ENCODE measurements at regions not wholly inside any gene's neighbourhood (a gene's known extent, or its start where the extent isn't known, plus 50 kb on each side); places are given as distances from the start of the nearest gene placed in this dataset.

GRCh38 chr1:55446351-55446750, 231.2 kb upstream of the USP24 start:
- H3K27ac ChIP-seq (ENCODE audit: low read length), result 0 out of 2 replicates have a peak overlapping the region, but pooled peaks have one; percentile 1
- no peaks in the 10 kb centered on the region for H3F3A ChIP-seq (ENCODE audit: low read length, unreplicated experiment)
- H3K4me1 ChIP-seq (ENCODE audit: insufficient read depth, low read length), result peaks cover 44% of the 10 kb centered on the region

GRCh38 chr1:55445416-55445815, 230.3 kb upstream of the USP24 start:
- TF ChIP-seq CTCF (conservative IDR thresholded peaks at IDR 0.05; ENCODE audit: low read depth, low read length), result no peak
- no peak for TF ChIP-seq EZH2 (IDR thresholded peaks at IDR 0.05; ENCODE audit: low read length, unreplicated experiment)
- TF ChIP-seq EZH2phosphoT487 (IDR thresholded peaks at IDR 0.05; ENCODE audit: borderline replicate concordance, low read length), result no peak
- Histone ChIP-seq H3K4me1 (ENCODE audit: insufficient read depth, low read length) (peaks cover 44% of the 10 kb centered on the region), H4K20me1 (ENCODE audit: low read length) (no peaks in the 10 kb centered on the region), H3K9me3 (ENCODE audit: low read length) (no peaks in the 10 kb centered on the region), H3K9ac (ENCODE audit: low read length) (no peak overlapping the region), H3F3A (ENCODE audit: low read length, unreplicated experiment) (no peaks in the 10 kb centered on the region), H2AFZ (ENCODE audit: low read length) (no peak overlapping the region), H3K4me2 (ENCODE audit: low read length) (no peak overlapping the region), H3K4me3 (ENCODE audit: low read length) (no peak overlapping the region), H3K9me2 (replicated peaks; ENCODE audit: low read length) (no peaks in the 10 kb centered on the region), H3K36me3 (ENCODE audit: low read depth, low read length) (no peaks in the 10 kb centered on the region), H3K27ac (ENCODE audit: low read length) (no peak overlapping the region; the same call in 1 of the 2 replicates), H3K79me2 (ENCODE audit: low read length) (no peaks in the 10 kb centered on the region), H3K27me3 (ENCODE audit: low read length) (no peaks in the 10 kb centered on the region)
- ChIA-PET POLR2A (ENCODE audit: unreplicated experiment) (no interaction called here), CTCF (no interaction called here)
- BruUV-seq (replicated peaks), result no TSS peak
- ATAC-seq (no peak), DNase-seq (no peak)
- intact Hi-C loops (cut with micrococcal nuclease), result loop anchor here (10.0 kb wide), 1 partner anchor 161 kb away; no protein-coding TSS in a partner anchor

More at GRCh38 chr1:55446351-55446750, 231.2 kb upstream of the USP24 start:
- Histone ChIP-seq H3K9me2 (replicated peaks; ENCODE audit: low read length) (no peaks in the 10 kb centered on the region), H3K27me3 (ENCODE audit: low read length) (no peaks in the 10 kb centered on the region), H3K9me3 (ENCODE audit: low read length) (no peaks in the 10 kb centered on the region), H2AFZ (ENCODE audit: low read length) (no peak overlapping the region), H3K36me3 (ENCODE audit: low read depth, low read length) (no peaks in the 10 kb centered on the region), H3K4me2 (ENCODE audit: low read length) (no peak overlapping the region), H3K79me2 (ENCODE audit: low read length) (no peaks in the 10 kb centered on the region), H4K20me1 (ENCODE audit: low read length) (no peaks in the 10 kb centered on the region), H3K9ac (ENCODE audit: low read length) (no peak overlapping the region), H3K4me3 (ENCODE audit: low read length) (no peak overlapping the region)
- no TSS peak for BruUV-seq (replicated peaks)
- ChIA-PET CTCF (no interaction called here), POLR2A (ENCODE audit: unreplicated experiment) (no interaction called here)
- ATAC-seq (no peak), DNase-seq (no peak)
- intact Hi-C loops (cut with micrococcal nuclease), result loop anchor here (10.0 kb wide), 1 partner anchor 162 kb away; no protein-coding TSS in a partner anchor
- no peak for TF ChIP-seq CTCF (conservative IDR thresholded peaks at IDR 0.05; ENCODE audit: low read depth, low read length)
- no peak for TF ChIP-seq EZH2 (IDR thresholded peaks at IDR 0.05; ENCODE audit: low read length, unreplicated experiment)
- TF ChIP-seq EZH2phosphoT487 (IDR thresholded peaks at IDR 0.05; ENCODE audit: borderline replicate concordance, low read length), result no peak

- ChIA-PET POLR2A (ENCODE audit: unreplicated experiment) (no interaction called here), CTCF (no interaction called here)
- no peak overlapping the region for H3K4me2 ChIP-seq (ENCODE audit: low read length)
- H3K9ac ChIP-seq (ENCODE audit: low read length), result peak overlapping the region; percentile 72
- DNase-seq (no peak), ATAC-seq (no peak)
- H3F3A ChIP-seq (ENCODE audit: low read length, unreplicated experiment), result no peaks in the 10 kb centered on the region
- H3K36me3 ChIP-seq (ENCODE audit: low read depth, low read length), result no peaks in the 10 kb centered on the region
- intact Hi-C loops (cut with micrococcal nuclease), result loop anchor here (10.0 kb wide), 1 partner anchor 160 kb away; no protein-coding TSS in a partner anchor
- H3K27me3 ChIP-seq (ENCODE audit: low read length), result no peaks in the 10 kb centered on the region
- no peaks in the 10 kb centered on the region for H3K79me2 ChIP-seq (ENCODE audit: low read length)
- peaks cover 44% of the 10 kb centered on the region for H3K4me1 ChIP-seq (ENCODE audit: insufficient read depth, low read length)
- no peak overlapping the region for H2AFZ ChIP-seq (ENCODE audit: low read length)
- peak overlapping the region; percentile 97 for H3K27ac ChIP-seq (ENCODE audit: low read length)
- H4K20me1 ChIP-seq (ENCODE audit: low read length), result no peaks in the 10 kb centered on the region
- no TSS peak for BruUV-seq (replicated peaks)
- TF ChIP-seq CTCF (conservative IDR thresholded peaks at IDR 0.05; ENCODE audit: low read depth, low read length), result no peak
- TF ChIP-seq EZH2 (IDR thresholded peaks at IDR 0.05; ENCODE audit: low read length, unreplicated experiment), result no peak
- no peak for TF ChIP-seq EZH2phosphoT487 (IDR thresholded peaks at IDR 0.05; ENCODE audit: borderline replicate concordance, low read length)
- H3K9me3 ChIP-seq (ENCODE audit: low read length), result no peaks in the 10 kb centered on the region
- H3K9me2 ChIP-seq (replicated peaks; ENCODE audit: low read length), result no peaks in the 10 kb centered on the region
- no peak overlapping the region for H3K4me3 ChIP-seq (ENCODE audit: low read length)
These were observed 229.5 kb upstream of the USP24 start for GRCh38 chr1:55444667-55445066.
